ENCODE measurements at regions not wholly inside any gene's neighbourhood (a gene's known extent, or its start where the extent isn't known, plus 50 kb on each side); places are given as distances from the start of the nearest gene placed in this dataset.
A peak's percentile ranks its signal among the peaks of the same experiment; 100 is the strongest.

DNA sequence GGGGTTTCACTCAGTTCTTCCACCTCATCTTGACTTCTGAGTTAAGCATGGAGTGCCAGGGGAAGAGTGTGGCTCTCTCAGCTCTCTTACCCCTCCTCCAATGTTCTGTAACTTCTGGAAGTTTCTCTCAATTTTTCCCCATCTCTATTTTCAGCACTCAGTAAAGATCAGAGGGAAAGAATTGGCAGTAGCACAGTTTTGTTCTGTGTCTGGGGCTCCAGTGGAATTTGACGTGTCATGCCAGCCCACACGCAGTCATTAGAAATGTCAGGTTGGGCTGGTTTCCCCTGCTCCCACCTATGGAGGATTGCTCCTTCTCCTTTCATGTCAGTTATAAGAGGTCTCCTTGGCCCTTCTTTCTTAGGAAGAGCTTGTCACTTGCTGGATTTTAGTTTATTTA, 104.6 kb upstream of the COL3A1 start:
- no peak for DNase-seq (ENCODE audit: extremely low read depth, low read depth)
- TF ChIP-seq, protein P1, sequence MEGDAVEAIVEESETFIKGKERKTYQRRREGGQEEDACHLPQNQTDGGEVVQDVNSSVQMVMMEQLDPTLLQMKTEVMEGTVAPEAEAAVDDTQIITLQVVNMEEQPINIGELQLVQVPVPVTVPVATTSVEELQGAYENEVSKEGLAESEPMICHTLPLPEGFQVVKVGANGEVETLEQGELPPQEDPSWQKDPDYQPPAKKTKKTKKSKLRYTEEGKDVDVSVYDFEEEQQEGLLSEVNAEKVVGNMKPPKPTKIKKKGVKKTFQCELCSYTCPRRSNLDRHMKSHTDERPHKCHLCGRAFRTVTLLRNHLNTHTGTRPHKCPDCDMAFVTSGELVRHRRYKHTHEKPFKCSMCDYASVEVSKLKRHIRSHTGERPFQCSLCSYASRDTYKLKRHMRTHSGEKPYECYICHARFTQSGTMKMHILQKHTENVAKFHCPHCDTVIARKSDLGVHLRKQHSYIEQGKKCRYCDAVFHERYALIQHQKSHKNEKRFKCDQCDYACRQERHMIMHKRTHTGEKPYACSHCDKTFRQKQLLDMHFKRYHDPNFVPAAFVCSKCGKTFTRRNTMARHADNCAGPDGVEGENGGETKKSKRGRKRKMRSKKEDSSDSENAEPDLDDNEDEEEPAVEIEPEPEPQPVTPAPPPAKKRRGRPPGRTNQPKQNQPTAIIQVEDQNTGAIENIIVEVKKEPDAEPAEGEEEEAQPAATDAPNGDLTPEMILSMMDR (IDR thresholded peaks at IDR 0.05; ENCODE audit: low read depth, low read length, missing control alignments), result no peak
- no peak overlapping the region for H3K4me3 ChIP-seq (replicated peaks; ENCODE audit: low read depth, low read length)

DNA sequence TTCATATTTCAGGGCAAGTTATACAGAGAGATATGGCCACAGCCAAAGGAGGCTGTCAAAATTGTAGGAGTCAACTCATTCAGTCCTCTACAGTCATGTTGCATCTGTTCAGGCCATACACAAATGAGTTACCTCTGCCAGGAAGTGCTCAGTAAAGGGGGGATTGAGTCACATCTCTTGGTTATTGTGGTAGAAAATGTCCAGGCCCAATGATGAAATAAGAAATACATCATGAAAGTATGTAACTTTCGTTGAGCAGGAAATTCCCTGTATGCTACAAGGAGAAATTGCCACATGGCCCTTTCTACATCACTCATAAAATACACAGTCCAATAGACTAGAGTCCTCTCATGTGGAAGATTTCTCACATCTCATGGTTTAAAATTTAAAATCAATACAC, 103.9 kb upstream of the COL3A1 start:
- TF ChIP-seq, protein P1 (IDR thresholded peaks at IDR 0.05; ENCODE audit: low read depth, low read length, missing control alignments), result no peak
- H3K4me3 ChIP-seq (replicated peaks; ENCODE audit: low read depth, low read length), result no peak overlapping the region
- DNase-seq (ENCODE audit: extremely low read depth, low read depth), result no peak

DNA sequence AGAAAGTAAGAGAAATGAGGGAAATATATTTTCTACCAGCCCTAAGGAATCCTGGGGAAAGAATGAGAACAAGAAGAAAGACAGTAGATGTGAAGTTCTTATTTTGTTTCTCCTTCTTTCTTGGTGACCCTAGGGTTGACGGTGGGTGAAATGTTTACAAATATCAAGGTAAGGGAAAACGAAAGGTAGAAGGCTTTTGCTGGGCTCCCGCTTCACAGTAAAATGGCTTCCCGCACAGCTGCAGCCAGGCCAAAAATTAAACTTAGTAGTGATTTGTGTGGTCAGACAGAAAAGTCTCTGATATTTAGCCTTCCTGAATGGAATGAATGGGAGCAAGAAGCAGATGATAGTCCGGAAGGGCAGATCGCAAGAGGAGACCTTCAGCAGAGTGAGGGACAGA, 99.1 kb upstream of the COL3A1 start:
- DNase-seq (ENCODE audit: extremely low read depth, low read depth), result no peak
- H3K4me3 ChIP-seq (replicated peaks; ENCODE audit: low read depth, low read length), result no peak overlapping the region
- TF ChIP-seq, protein P1 (IDR thresholded peaks at IDR 0.05; ENCODE audit: low read depth, low read length, missing control alignments), result no peak

DNA sequence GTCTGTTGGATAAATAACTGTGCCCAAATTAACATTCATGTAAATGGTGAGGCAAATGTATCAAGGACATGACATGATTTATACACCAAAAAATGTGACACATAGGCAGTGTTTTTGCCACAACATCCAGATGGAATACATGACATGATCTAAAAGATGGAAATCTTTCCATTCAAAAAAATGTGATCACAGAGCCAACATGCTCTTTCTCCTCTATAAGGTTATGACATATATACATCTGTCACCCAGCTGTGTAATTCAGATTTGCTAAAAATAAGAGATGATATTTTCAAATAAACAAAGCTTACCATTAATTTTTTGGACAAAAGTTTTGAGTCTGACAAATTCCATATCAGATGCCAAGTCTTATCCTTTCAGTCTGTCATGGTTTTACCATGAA, 95.5 kb upstream of the COL3A1 start:
- no peak for DNase-seq (ENCODE audit: extremely low read depth, low read depth)
- TF ChIP-seq, protein P1 (IDR thresholded peaks at IDR 0.05; ENCODE audit: low read depth, low read length, missing control alignments), result no peak
- no peak overlapping the region for H3K4me3 ChIP-seq (replicated peaks; ENCODE audit: low read depth, low read length)

DNA sequence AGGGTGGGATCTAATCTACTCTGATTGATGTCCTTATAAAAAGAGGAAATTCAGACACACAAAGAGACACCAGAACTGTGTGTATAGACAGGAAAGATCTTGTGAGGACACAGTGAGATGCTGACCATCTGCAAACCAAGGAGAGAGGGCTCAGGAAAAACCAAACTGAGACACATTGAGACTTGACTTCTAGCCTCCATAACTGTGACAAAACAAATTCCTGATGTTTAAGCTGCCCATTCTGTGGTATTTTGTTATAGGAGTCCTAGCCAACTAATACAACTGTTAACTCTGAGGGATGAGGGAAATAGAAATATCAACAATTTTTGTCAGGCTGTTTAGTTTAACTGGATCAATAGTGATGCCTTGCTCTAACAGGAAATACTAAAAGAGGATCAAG, 93.4 kb upstream of the COL3A1 start:
- TF ChIP-seq, protein P1 (IDR thresholded peaks at IDR 0.05; ENCODE audit: low read depth, low read length, missing control alignments), result no peak
- no peak for DNase-seq (ENCODE audit: extremely low read depth, low read depth)
- no peak overlapping the region for H3K4me3 ChIP-seq (replicated peaks; ENCODE audit: low read depth, low read length)

DNA sequence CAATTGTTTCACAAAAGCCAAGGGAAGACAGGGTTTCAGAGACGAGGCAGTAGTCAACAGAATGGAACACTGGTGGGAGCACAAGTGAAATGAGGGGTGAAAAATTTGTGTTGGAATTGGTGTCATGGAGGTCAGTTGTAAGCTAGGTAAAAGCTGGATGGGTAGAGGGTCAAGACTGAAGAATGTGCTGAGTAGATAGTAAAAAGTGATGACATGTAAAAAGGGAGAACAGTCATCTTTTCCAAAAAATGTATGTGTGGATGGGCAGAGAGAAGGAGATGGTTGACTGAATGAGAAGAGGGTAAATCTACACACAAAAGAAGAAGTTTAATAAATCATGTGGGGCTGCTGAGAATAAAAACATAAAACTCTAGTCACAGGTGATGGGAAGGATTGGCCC, 92.7 kb upstream of the COL3A1 start:
- H3K4me3 ChIP-seq (replicated peaks; ENCODE audit: low read depth, low read length), result no peak overlapping the region
- DNase-seq (ENCODE audit: extremely low read depth, low read depth), result no peak
- TF ChIP-seq, protein P1 (IDR thresholded peaks at IDR 0.05; ENCODE audit: low read depth, low read length, missing control alignments), result no peak

DNA sequence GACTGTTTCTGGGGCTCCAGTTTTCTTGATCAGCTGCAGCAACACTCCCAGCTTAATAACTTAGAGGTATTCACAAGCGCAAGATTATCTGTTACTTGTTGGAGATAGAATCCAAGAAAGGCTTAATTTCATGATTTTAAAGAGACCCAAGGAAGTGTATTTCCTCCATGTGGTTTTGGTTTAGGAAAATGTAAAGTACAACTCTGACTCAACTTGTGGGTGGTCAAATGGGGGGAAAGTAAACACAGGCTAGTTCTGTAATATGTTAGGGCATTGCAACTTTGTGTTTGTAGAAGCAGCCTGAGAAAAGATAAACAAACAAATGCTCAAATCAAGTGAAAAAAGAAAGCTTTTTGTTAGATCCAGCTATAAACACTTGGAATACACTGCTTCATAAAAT, 90.1 kb upstream of the COL3A1 start:
- no peak overlapping the region for H3K4me3 ChIP-seq (replicated peaks; ENCODE audit: low read depth, low read length)
- peak; percentile 81 for DNase-seq (ENCODE audit: extremely low read depth, low read depth)
- TF ChIP-seq, protein P1 (IDR thresholded peaks at IDR 0.05; ENCODE audit: low read depth, low read length, missing control alignments), result no peak

Data from HFF-Myc (cell line).